Activated CD8-positive, alpha-beta T cell treated with anti-CD3 and anti-CD28 coated beads for 36 hours (primary cell): ENCODE measurements at regions not wholly inside any gene's neighbourhood (a gene's known extent, or its start where the extent isn't known, plus 50 kb on each side); places are given as distances from the start of the nearest gene placed in this dataset.
"Not testable (repeated sequence)": the region's sequence is repeated elsewhere in the genome, so short reads cannot be mapped to it uniquely, and the experiment has no call there.

ENCODE experiments used
- ATAC-seq: fragments of 200-7000 bp; cut with Tn5 transposase; one replicate; pipeline ENCODE4 v1.10.0; 2021; ENCODE audit warnings: mild to moderate bottlenecking, moderate library complexity
- CTCF ChIA-PET: fragments of 350-600 bp; sonication (Branson Sonifier 250); formaldehyde crosslinking; loops from one replicate; lab custom pipeline; 2021; ENCODE audit warnings: antibody characterized with exemption; lab: Charles Lee
- POLR2A ChIA-PET: fragments of 350-600 bp; sonication (Branson Sonifier 250); formaldehyde crosslinking; loops from one replicate; lab custom pipeline; 2021; ENCODE audit warnings: antibody characterized with exemption; lab: Charles Lee
- DNase-seq: peaks from one replicate; pipeline ENCODE4 v3.0.0-alpha.2; 2020
- H3K27ac Mint-ChIP-seq: one replicate; pipeline ENCODE4 v1.8.0; 2021; ENCODE audit warnings: mild to moderate bottlenecking, mixed read lengths
- H3K27me3 Mint-ChIP-seq: one replicate; pipeline ENCODE4 v1.8.0; 2021; ENCODE audit warnings: mixed read lengths
- H3K36me3 Mint-ChIP-seq: one replicate; pipeline ENCODE4 v1.8.0; 2021; ENCODE audit warnings: low read depth, mixed read lengths
- H3K4me1 Mint-ChIP-seq: one replicate; pipeline ENCODE4 v1.8.0; 2021; ENCODE audit warnings: low read depth, mixed read lengths
- H3K4me3 Mint-ChIP-seq: one replicate; pipeline ENCODE4 v1.8.0; 2021; ENCODE audit warnings: mild to moderate bottlenecking, moderate library complexity, mixed read lengths
- H3K9me3 Mint-ChIP-seq: one replicate; pipeline ENCODE4 v1.8.0; 2021; ENCODE audit warnings: mixed read lengths
- intact Hi-C: fragments of 100-400 bp; cut with micrococcal nuclease; formaldehyde crosslinking; loops from one replicate; pipeline ENCODE4 v1.10.0; 2022
- TF ChIP-seq, protein P1 (sequence below): fragments of 200-600 bp; IDR thresholded peaks from one replicate; pipeline ENCODE4 v1.8.0; 2022; ENCODE audit warnings: antibody characterized with exemption, mild to moderate bottlenecking

DNA sequence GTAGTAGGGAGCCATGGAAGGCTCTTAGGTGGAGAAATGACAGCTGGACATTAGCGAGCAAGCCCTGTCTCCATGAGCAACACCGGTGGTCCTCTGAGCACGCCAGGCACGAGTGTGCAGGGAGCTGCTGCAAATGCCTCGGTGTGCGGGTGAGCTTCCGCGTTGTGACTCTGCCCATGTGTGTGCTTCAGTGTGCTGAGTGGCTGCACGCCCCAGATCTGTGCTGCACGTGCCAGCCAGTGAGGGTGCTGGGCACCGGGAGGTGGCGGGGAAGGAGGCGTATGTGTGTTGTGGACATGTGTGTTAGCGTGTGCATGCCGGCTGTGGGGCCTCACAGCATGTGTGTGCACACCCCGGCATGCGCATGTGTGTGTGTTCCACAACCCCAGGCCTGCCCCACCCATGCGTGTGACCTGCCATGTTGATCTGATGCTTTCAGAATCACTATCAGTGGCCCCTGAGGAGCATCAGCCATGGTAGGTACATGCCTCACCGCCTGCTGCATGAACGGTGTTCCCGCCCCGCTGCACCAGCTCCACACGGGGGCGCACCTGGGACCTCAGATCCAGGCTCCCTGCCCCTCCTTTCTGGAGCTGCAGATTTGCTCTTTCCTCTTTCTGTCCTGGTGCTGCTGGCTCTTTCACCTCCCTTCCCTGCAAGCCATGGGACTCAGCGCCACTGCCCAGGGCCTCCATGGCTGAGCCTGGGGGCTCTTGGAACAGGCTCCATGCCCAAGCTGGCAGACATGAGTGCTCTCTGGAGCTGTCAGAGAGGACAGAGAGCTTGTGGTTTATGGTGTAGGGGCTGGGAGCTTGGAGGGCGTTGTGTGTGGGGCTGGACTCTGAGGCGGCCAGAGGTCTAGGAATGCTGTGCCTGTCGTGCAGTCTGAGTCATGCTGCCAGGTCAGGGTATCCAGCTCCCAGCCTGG is 169.4 kb downstream of the TBC1D2B start:
- CTCF ChIA-PET, result interaction anchor here (1.0 to 3.9 kb wide), 3 partner anchors 15 to 200 kb away, joined by 3 to 14 read pairs (median 4); no protein-coding TSS in a partner anchor
- ATAC-seq, result peak; percentile 77

DNA sequence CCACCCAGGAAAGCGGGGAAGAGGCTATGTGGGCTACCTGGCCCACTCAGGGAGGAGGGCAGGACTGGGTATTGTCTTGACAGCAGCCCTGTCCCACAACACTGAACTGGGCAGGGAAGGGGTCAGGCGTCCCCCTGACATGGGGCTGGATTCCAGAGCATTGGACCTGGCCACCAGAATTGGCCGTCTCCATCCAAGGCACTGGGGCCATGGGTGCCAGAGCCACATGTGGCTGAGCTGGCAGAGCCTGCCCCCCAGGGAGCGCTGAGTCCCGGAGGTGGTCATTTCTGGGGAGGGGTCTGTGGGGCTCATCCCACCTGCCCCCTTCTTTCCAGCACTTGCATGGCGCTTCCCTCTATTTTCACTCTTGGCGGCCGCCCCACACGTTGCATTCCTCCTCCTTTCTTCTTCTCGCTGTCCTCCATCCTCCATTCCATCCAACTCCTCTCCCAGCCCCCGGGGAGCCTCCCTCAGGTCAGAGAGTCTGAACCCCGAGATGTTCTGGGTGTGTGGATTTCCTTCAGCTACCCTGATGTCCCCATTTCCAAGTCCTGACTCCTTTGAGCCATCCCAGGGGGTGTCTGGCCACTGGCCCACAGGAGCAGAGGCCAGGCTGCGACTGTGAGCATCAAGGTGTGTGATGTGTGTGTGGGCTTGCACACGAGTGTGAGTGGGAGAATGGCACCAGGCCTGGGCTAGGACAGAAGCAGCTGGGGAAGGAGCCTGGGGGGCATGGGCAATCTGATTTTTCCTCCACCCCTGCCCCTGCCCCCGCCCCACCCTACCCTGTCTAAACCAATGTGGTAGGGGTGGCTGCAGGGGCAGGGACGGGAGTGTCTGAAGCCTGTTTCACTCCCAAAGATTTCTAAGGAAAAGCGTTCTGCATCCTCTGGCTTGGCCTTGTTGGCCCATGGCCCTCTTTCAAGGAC is 171.2 kb downstream of the TBC1D2B start:
- H3K27ac Mint-ChIP-seq, H3K27me3 Mint-ChIP-seq, H3K36me3 Mint-ChIP-seq, ATAC-seq, H3K4me3 Mint-ChIP-seq, DNase-seq, H3K4me1 Mint-ChIP-seq, H3K9me3 Mint-ChIP-seq, intact Hi-C loops, POLR2A ChIA-PET, CTCF ChIA-PET: not testable (repeated sequence)

More for the DNA sequence above, 169.4 kb downstream of the TBC1D2B start:
- TF ChIP-seq, protein P1, sequence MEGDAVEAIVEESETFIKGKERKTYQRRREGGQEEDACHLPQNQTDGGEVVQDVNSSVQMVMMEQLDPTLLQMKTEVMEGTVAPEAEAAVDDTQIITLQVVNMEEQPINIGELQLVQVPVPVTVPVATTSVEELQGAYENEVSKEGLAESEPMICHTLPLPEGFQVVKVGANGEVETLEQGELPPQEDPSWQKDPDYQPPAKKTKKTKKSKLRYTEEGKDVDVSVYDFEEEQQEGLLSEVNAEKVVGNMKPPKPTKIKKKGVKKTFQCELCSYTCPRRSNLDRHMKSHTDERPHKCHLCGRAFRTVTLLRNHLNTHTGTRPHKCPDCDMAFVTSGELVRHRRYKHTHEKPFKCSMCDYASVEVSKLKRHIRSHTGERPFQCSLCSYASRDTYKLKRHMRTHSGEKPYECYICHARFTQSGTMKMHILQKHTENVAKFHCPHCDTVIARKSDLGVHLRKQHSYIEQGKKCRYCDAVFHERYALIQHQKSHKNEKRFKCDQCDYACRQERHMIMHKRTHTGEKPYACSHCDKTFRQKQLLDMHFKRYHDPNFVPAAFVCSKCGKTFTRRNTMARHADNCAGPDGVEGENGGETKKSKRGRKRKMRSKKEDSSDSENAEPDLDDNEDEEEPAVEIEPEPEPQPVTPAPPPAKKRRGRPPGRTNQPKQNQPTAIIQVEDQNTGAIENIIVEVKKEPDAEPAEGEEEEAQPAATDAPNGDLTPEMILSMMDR, result peak; percentile 38
- H3K27ac Mint-ChIP-seq, result no peak overlapping the region
- POLR2A ChIA-PET, result no interaction called here
- peak; percentile 76 for DNase-seq
- peaks cover 2% of the 10 kb centered on the region for H3K4me1 Mint-ChIP-seq
- no peak overlapping the region for H3K4me3 Mint-ChIP-seq
- H3K27me3 Mint-ChIP-seq, result no peaks in the 10 kb centered on the region
- no peaks in the 10 kb centered on the region for H3K36me3 Mint-ChIP-seq
- intact Hi-C loops, result no loop called here
- H3K9me3 Mint-ChIP-seq, result no peaks in the 10 kb centered on the region

DNA sequence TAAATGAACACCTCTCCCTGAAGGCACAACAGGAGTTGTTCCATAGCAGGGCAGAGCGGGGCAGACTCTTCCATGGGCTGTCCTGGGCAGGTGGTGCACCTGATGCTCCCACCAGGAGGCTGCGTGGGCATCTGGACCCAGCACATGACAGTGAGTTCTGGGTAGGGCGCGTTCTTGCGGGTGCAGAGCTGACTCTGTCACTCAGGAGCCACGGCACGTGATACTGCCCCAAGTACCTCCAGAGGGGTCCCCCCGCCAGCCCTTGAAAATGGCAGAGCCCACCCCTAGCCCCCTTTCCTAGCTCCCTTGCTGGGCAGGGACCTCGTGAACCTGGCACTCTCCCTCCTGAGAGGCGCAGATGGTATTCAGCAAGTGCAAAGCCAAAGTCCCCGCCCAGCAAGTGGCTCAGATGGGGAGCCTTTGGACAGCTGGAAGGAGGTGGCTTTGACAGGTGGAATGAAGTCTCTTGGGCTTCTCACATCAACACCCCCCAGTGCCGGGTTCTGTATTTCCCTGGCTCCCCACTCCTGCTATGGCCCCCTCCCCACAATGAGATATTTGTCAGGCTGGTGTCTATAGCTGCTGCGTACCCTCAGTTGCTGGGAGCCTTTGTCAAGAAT is 172.1 kb downstream of the TBC1D2B start:
- ChIA-PET POLR2A (no interaction called here), CTCF (no interaction called here)
- no peak overlapping the region for H3K4me3 Mint-ChIP-seq
- intact Hi-C loops, result no loop called here
- ATAC-seq (no peak), DNase-seq (no peak)
- no peaks in the 10 kb centered on the region for H3K36me3 Mint-ChIP-seq
- H3K4me1 Mint-ChIP-seq, result no peaks in the 10 kb centered on the region
- TF ChIP-seq, protein P1, result no peak
- H3K27me3 Mint-ChIP-seq, result no peaks in the 10 kb centered on the region
- no peaks in the 10 kb centered on the region for H3K9me3 Mint-ChIP-seq
- H3K27ac Mint-ChIP-seq, result no peak overlapping the region

DNA sequence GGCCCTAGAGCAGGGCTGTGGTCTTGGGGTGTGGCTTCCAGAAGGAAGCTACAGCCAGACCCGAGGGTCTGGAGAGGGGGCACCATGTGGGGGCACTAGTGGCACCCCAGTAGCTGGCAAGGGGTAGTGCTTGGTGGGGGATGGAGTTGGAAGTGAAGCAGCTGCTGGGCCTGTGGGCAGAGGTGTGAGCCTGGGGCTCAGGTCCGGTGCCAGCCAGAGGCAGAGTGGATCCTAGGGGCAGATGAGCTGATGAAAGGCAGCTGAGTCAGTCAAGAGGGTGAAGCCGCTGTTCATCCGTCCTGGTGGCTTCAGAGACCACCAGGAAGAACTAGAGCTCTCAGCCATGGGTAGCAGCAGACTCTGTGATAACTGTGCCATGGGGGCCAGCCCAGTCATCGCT is 172.6 kb downstream of the TBC1D2B start:
- ChIA-PET POLR2A (no interaction called here), CTCF (no interaction called here)
- TF ChIP-seq, protein P1, result no peak
- Mint-ChIP-seq H3K4me1 (no peaks in the 10 kb centered on the region), H3K27ac (no peak overlapping the region), H3K9me3 (no peaks in the 10 kb centered on the region), H3K27me3 (no peaks in the 10 kb centered on the region), H3K36me3 (no peaks in the 10 kb centered on the region), H3K4me3 (no peak overlapping the region)
- no peak for ATAC-seq
- intact Hi-C loops, result no loop called here
- DNase-seq, result no peak

DNA sequence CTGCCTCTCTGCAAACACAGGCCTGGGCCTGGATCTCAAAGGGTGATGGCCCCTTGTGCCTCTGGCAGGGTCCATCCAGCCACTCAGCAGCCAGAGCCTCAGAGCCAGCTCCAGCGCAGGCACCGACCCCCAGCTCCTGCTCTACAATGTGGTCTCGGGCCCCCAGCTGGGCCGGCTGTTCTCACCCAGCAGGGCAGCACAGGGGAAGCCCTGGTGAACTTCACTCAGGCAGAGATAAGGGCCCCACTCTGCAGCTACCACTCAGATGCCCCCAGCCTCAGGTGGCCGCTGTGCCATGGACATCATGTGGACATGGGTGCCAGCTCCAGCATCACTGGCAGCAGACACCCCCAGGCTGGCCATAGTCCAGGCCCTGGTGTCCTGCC is 173.1 kb downstream of the TBC1D2B start:
- CTCF ChIA-PET, result interaction anchor here (1.3 kb wide), 1 partner anchor 204 kb away, joined by 3 read pairs; no protein-coding TSS in a partner anchor

DNA sequence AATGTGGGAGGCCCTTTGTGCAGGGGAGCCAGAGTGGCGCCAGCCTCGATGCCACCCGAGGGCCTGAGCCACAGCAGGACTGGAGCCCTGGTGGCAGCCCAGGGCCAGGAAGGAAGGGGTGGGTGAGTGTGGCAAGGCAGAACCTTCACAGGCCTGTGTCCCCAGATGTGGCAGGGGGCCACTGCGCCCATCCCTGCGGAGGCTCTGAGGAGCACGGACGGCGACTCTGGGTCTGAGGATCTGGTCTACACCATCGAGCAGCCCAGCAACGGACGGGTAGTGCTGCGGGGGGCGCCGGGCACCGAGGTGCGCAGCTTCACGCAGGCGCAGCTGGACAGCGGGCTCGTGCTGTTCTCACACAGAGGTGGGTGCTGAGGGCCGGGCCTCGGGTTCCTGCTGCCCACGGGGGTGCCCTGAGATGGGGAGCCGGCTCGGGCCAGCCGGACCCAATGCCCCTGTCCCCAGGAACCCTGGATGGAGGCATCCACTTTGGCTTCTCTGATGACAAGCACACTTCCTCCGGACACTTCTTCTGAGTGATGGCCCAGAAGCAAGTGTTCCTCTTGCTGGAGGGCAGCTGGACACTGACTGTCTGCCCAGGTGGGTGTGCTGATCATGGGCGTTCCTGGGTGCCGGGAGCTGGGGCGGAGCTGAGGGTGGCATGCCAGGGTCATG is 173.6 kb downstream of the TBC1D2B start:
- POLR2A ChIA-PET, H3K36me3 Mint-ChIP-seq, DNase-seq, H3K9me3 Mint-ChIP-seq, intact Hi-C loops, H3K27me3 Mint-ChIP-seq, H3K4me3 Mint-ChIP-seq, H3K27ac Mint-ChIP-seq, H3K4me1 Mint-ChIP-seq, ATAC-seq: not testable (repeated sequence)
- CTCF ChIA-PET, result interaction anchor here (1.3 kb wide), 1 partner anchor 205 kb away, joined by 3 read pairs; no protein-coding TSS in a partner anchor

More for the DNA sequence above, 173.1 kb downstream of the TBC1D2B start:
- DNase-seq, result no peak
- no peaks in the 10 kb centered on the region for H3K4me1 Mint-ChIP-seq
- H3K9me3 Mint-ChIP-seq, result no peaks in the 10 kb centered on the region
- no peaks in the 10 kb centered on the region for H3K36me3 Mint-ChIP-seq
- TF ChIP-seq, protein P1, result no peak
- POLR2A ChIA-PET, result no interaction called here
- no peak for ATAC-seq
- H3K4me3 Mint-ChIP-seq, result no peak overlapping the region
- intact Hi-C loops, result no loop called here
- no peaks in the 10 kb centered on the region for H3K27me3 Mint-ChIP-seq
- H3K27ac Mint-ChIP-seq, result no peak overlapping the region
